IPS DF 6.9 (cell line): ENCODE measurements at regions not wholly inside any gene's neighbourhood (a gene's known extent, or its start where the extent isn't known, plus 50 kb on each side); places are given as distances from the start of the nearest gene placed in this dataset.

ENCODE experiments used
- DNase-seq: peaks from one replicate; pipeline ENCODE4 v3.0.0-alpha.2; 2013; ENCODE audit warnings: low read depth, low spot score
- H3K27ac ChIP-seq: one replicate; pipeline ENCODE4 v1.5.1; 2013; ENCODE audit warnings: low read length, control low read depth
- H3K27me3 ChIP-seq: 2 replicates; pipeline ENCODE4 v1.6.1; 2013; ENCODE audit warnings: mild to moderate bottlenecking, low read length; ENCODE audit not compliant: control insufficient read depth, insufficient read depth
- H3K36me3 ChIP-seq: 2 replicates; pipeline ENCODE4 v1.6.1; 2013; ENCODE audit warnings: low read length; ENCODE audit not compliant: control insufficient read depth, insufficient read depth
- H3K4me1 ChIP-seq: 2 replicates; pipeline ENCODE4 v1.6.1; 2013; ENCODE audit warnings: low read length; ENCODE audit not compliant: control insufficient read depth, insufficient read depth
- H3K4me3 ChIP-seq: 2 replicates; pipeline ENCODE4 v1.5.1; 2013; ENCODE audit warnings: mild to moderate bottlenecking, low read length
- H3K9me3 ChIP-seq: 2 replicates; pipeline ENCODE4 v1.6.1; 2013; ENCODE audit warnings: low read length, inconsistent platforms; ENCODE audit not compliant: control insufficient read depth, insufficient read depth
- WGBS: extraction: QIAGEN DNeasy Blood & Tissue Kit; methylation state at CpG from one replicate; pipeline ENCODE4 v1.1.7; 2013; ENCODE audit warnings: mixed read lengths, missing lambda C conversion rate; ENCODE audit not compliant: insufficient read length, insufficient coverage; 5-methylcytosine and 5-hydroxymethylcytosine counted together

- no peaks in the 10 kb centered on the region for H3K36me3 ChIP-seq
- H3K9me3 ChIP-seq, result no peaks in the 10 kb centered on the region
- H3K4me1 ChIP-seq, result no peaks in the 10 kb centered on the region
- H3K4me3 ChIP-seq, result no peak overlapping the region
- H3K27ac ChIP-seq, result no peak overlapping the region
- no peaks in the 10 kb centered on the region for H3K27me3 ChIP-seq
- DNase-seq, result no peak
- WGBS, result no CpG with 5 or more reads among the region's 2 CpGs
Observed at GRCh38 chr13:97716746-97717145, 236.7 kb upstream of the IPO5 start.

GRCh38 chr13:97719736-97720135, 233.7 kb upstream of the IPO5 start:
- no peak overlapping the region for H3K27ac ChIP-seq
- H3K27me3 ChIP-seq, result no peaks in the 10 kb centered on the region
- 100% methylated on average over 1 of the region's 3 CpGs for WGBS
- H3K9me3 ChIP-seq, result no peaks in the 10 kb centered on the region; the same call in 1 of the 2 replicates
- H3K4me1 ChIP-seq, result no peaks in the 10 kb centered on the region
- DNase-seq, result no peak
- no peaks in the 10 kb centered on the region for H3K36me3 ChIP-seq
- H3K4me3 ChIP-seq, result no peak overlapping the region

DNA sequence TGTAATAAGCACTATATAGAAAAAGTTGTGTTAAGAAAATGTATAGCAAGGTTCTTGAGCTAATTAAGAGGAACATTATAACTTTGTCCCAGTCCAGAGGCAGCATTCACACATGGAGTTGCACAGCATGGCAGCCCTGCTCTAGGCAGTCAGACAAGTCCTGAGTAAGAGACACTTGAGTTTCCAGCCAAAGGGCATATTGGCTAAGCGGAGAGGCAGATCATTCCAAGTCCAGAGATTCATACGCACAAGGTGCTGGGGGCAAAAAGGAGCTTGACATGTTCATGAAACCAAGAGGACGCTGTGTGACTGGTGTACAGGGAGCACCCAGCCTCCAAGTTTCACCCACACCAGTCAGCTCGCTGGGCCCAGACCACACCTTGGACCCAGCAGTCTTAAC, 232.6 kb upstream of the IPO5 start:
- DNase-seq, result no peak
- H3K27me3 ChIP-seq, result no peaks in the 10 kb centered on the region
- H3K4me3 ChIP-seq, result no peak overlapping the region
- no peaks in the 10 kb centered on the region; the same call in 1 of the 2 replicates for H3K9me3 ChIP-seq
- H3K27ac ChIP-seq, result no peak overlapping the region
- no peaks in the 10 kb centered on the region for H3K4me1 ChIP-seq
- H3K36me3 ChIP-seq, result no peaks in the 10 kb centered on the region
- no CpG with 5 or more reads among the region's 4 CpGs for WGBS

DNA sequence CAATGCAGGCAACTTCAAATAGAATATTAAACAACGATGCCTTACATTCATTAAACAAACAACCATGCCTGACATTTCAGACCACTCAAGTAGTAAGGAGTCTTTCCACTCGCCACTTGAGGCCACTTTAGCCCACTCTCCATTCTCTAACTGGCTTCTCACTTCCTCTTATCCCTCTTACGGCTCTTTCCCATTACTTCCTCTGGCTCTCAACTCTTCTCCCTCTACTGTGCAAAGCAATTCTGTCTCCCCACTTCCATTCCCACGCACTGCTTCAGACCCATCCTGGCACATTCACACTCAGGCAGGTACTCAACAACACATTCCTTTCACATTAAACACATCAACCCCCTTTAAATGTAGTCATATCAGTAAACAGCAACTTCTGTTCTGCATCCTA, 229.8 kb upstream of the IPO5 start:
- Histone ChIP-seq H3K4me3 (no peak overlapping the region), H3K36me3 (no peaks in the 10 kb centered on the region), H3K4me1 (no peaks in the 10 kb centered on the region), H3K9me3 (no peaks in the 10 kb centered on the region; the same call in 1 of the 2 replicates), H3K27ac (no peak overlapping the region), H3K27me3 (no peaks in the 10 kb centered on the region)
- DNase-seq, result no peak
- no CpG with 5 or more reads among the region's 4 CpGs for WGBS

GRCh38 chr13:97724450-97724849, 229.0 kb upstream of the IPO5 start:
- no peaks in the 10 kb centered on the region for H3K36me3 ChIP-seq
- no peak overlapping the region for H3K27ac ChIP-seq
- H3K4me1 ChIP-seq, result no peaks in the 10 kb centered on the region
- DNase-seq, result no peak
- no CpG with 5 or more reads among the region's 2 CpGs for WGBS
- no peak overlapping the region for H3K4me3 ChIP-seq
- no peaks in the 10 kb centered on the region; the same call in 1 of the 2 replicates for H3K9me3 ChIP-seq
- H3K27me3 ChIP-seq, result no peaks in the 10 kb centered on the region

DNA sequence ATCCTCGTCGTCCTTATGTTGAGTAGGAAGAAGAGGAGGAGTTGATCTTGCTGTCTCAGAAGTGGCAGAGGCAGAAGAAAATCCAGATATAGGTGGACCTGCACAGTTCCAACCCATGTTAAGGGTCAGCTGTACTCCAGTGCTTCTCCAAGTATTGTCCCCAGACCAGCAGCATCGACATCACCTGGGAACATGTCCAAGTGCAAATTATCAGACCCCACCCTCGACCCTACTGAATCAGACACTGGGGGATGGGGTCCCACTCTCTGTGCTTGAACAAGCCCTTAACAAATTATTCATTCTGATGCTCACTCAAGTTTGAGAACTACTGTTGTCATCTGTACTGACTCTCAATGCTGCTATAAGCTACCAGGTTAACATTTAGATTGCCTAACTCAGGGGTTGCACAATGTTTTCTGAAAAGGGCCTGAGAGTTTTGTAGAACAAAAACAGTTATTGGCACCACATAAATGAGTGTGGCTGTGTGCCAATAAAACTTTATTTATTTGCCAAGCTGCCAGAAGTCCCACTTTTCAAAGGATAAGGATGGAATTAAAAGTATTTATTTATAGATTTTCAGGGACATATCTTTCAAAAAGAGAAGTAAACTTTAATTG, 226.7 kb upstream of the IPO5 start:
- Histone ChIP-seq H3K27me3 (no peaks in the 10 kb centered on the region), H3K4me1 (no peaks in the 10 kb centered on the region), H3K27ac (no peak overlapping the region), H3K9me3 (no peaks in the 10 kb centered on the region; the same call in 1 of the 2 replicates), H3K4me3 (no peak overlapping the region), H3K36me3 (no peaks in the 10 kb centered on the region)
- no CpG with 5 or more reads among the region's 4 CpGs for WGBS
- DNase-seq, result no peak

DNA sequence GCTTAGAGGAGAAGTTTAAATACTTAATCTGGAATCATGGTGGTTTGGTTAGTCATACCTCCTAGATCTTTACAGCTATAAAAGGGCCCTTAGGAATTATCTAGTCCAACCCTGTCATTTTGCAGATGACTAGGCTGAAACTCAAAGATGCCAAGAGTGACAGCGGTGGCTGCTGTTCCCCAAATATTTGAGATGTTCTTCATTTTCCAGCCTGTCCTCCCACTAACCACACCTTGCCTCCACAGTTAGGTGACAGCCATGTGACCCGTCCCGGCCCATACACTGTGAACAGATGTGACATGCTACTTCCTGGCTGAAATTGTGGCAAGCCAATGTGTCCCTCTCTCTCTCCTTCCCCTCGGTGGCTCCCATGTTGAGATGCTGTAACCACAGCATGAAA, 225.5 kb upstream of the IPO5 start:
- Histone ChIP-seq H3K27me3 (no peaks in the 10 kb centered on the region), H3K36me3 (no peaks in the 10 kb centered on the region), H3K4me3 (no peak overlapping the region), H3K4me1 (no peaks in the 10 kb centered on the region), H3K9me3 (no peaks in the 10 kb centered on the region), H3K27ac (no peak overlapping the region)
- no CpG with 5 or more reads among the region's 4 CpGs for WGBS
- DNase-seq, result no peak

GRCh38 chr13:97736436-97736835, 217.0 kb upstream of the IPO5 start:
- no CpG with 5 or more reads among the region's 5 CpGs for WGBS
- H3K27me3 ChIP-seq, result no peaks in the 10 kb centered on the region

GRCh38 chr13:97742084-97742483, 211.4 kb upstream of the IPO5 start:
- Histone ChIP-seq H3K9me3 (no peaks in the 10 kb centered on the region), H3K27ac (no peak overlapping the region)
- no CpG with 5 or more reads among the region's 2 CpGs for WGBS

More at GRCh38 chr13:97736436-97736835, 217.0 kb upstream of the IPO5 start:
- H3K27ac ChIP-seq, result no peak overlapping the region
- no peaks in the 10 kb centered on the region for H3K36me3 ChIP-seq
- no peaks in the 10 kb centered on the region for H3K9me3 ChIP-seq
- DNase-seq, result no peak
- H3K4me3 ChIP-seq, result no peak overlapping the region
- no peaks in the 10 kb centered on the region for H3K4me1 ChIP-seq

DNA sequence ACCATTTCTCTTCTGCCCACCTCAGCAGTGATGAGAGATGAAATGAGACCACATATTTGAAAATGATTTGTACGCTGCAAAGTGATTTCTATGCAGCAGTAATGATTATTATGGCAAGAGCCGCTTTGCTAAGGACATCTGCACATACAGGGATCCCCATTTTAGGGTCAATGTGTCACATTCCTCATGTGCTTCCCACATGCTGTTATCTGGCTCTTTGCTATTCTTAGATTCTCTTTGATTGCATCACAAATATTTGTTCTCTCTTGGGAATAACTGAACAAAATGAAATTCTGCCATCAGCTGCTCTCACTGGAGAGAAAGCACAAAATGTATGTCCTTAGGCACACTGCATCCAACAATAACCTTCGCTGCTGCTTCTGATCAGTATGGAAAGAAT, 209.5 kb upstream of the IPO5 start:
- no peak overlapping the region for H3K4me3 ChIP-seq
- DNase-seq, result no peak
- H3K27me3 ChIP-seq, result no peaks in the 10 kb centered on the region
- no CpG with 5 or more reads among the region's 3 CpGs for WGBS
- no peaks in the 10 kb centered on the region for H3K9me3 ChIP-seq
- no peak overlapping the region for H3K27ac ChIP-seq
- H3K4me1 ChIP-seq, result no peaks in the 10 kb centered on the region
- H3K36me3 ChIP-seq, result no peaks in the 10 kb centered on the region

More at GRCh38 chr13:97742084-97742483, 211.4 kb upstream of the IPO5 start:
- no peaks in the 10 kb centered on the region for H3K27me3 ChIP-seq
- no peaks in the 10 kb centered on the region for H3K36me3 ChIP-seq
- DNase-seq, result no peak
- H3K4me3 ChIP-seq, result no peak overlapping the region
- no peaks in the 10 kb centered on the region for H3K4me1 ChIP-seq

DNA sequence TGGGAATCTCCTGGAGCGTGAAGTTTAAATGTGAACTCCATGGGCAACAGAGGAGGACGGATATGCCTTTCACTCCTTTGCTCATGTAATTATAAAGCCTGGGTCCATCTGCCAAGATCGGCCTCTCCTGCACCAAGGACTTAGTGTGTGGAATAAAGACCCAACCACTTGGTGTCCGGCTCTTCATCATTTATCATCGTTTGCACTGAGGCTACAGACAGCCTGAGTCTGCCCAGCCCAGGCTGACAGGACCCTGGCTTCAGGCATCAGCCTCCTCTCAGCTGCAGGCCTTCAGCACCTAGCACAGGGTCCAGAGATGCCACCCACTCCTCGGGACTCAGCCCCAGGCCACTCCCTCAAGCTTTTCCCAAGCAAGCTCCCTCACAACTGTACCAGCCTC, 206.8 kb upstream of the IPO5 start:
- no peaks in the 10 kb centered on the region for H3K27me3 ChIP-seq
- H3K4me1 ChIP-seq, result no peaks in the 10 kb centered on the region
- H3K36me3 ChIP-seq, result no peaks in the 10 kb centered on the region
- H3K9me3 ChIP-seq, result no peaks in the 10 kb centered on the region
- no peak for DNase-seq
- H3K27ac ChIP-seq, result no peak overlapping the region
- no CpG with 5 or more reads among the region's 6 CpGs for WGBS
- no peak overlapping the region for H3K4me3 ChIP-seq
